ENCODE measurements at regions not wholly inside any gene's neighbourhood (a gene's known extent, or its start where the extent isn't known, plus 50 kb on each side); places are given as distances from the start of the nearest gene placed in this dataset.

DNA sequence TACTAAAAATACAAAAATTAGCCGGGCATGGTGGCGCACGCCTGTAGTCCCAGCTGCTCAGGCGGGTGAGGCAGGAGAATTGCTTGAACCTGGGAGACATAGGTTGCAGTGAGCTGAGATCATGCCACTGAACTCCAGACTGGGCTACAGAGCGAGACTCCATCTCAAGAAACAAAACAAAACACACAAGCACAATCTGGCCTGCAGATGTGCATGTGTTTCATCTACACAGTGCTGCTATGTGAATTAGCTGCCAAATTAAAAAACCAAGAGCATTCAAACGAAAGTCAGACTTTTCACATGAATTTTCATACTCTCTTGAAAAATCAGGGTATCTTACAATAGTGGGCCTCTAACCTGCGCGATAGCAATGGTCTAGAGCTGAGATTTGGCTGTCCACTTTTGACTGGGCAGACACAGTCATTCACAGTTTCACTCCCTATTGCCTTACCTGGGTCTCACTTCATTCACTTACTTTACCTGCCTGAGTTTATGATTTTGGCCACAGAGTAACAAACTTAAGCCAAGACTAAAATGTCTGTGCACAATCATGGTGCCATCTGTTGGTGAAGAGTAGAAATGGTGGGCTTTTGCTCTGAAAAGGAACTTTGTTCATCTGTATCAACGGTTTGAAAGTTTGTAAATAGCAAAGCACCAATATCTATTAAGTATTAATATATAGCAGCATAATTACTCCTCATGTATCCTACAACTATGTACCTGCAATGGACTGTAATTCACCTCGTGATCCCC lies 138.5 kb upstream of the UST start:
- TF ChIP-seq EGR1 (IDR thresholded peaks at IDR 0.05) (no peak), REST (IDR thresholded peaks at IDR 0.05; ENCODE audit: low read depth) (no peak)
